GM12891 (cell line): ENCODE measurements at regions not wholly inside any gene's neighbourhood (a gene's known extent, or its start where the extent isn't known, plus 50 kb on each side); places are given as distances from the start of the nearest gene placed in this dataset.

Experiments used
- POLR2A ChIP-seq: IDR thresholded peaks from 2 replicates; pipeline ENCODE4 v1.6.1; 2011; ENCODE audit warnings: low read depth, low read length, control low read depth
- POLR2AphosphoS5 ChIP-seq: IDR thresholded peaks from 2 replicates; pipeline ENCODE4 v1.6.1; 2011; ENCODE audit warnings: low read depth, low read length, control low read depth

GRCh38 chr13:80547885-80548825 is 207.2 kb upstream of the SPRY2 start:
- TF ChIP-seq POLR2A, result no peak
- TF ChIP-seq POLR2AphosphoS5, result no peak
